PC-9 (cell line): ENCODE measurements at regions not wholly inside any gene's neighbourhood (a gene's known extent, or its start where the extent isn't known, plus 50 kb on each side); places are given as distances from the start of the nearest gene placed in this dataset.

Experiments
- BruUV-seq: library from RNA; stranded (reverse); fragments of 400-500 nt; replicated peaks from 2 replicates; lab custom pipeline; 2021; lab: Mats Ljungman, UMichigan
- CTCF ChIA-PET: fragments of 300-600 bp; sonication (Branson Sonifier 250); formaldehyde crosslinking; loops from one replicate; lab custom pipeline; 2022; ENCODE audit warnings: antibody characterized with exemption; lab: Charles Lee
- POLR2A ChIA-PET: fragments of 300-600 bp; sonication (Branson Sonifier 250); formaldehyde crosslinking; loops from one replicate; lab custom pipeline; 2022; ENCODE audit warnings: antibody characterized with exemption; ENCODE audit not compliant: unreplicated experiment; lab: Charles Lee
- DNase-seq, 2 experiments: peaks; one replicate each; pipeline versions ENCODE4 v3.0.0 to v3.0.0-alpha.2; 2015 to 2022; ENCODE audit warnings: mixed read lengths in 1 of 2
- H2AFZ ChIP-seq: fragments of 200-600 bp; sonication (generic); 2 replicates; pipeline ENCODE4 v1.8.1; 2017; ENCODE audit warnings: antibody characterized with exemption
- H3F3A ChIP-seq: fragments of 200-600 bp; sonication (generic); 2 replicates; pipeline ENCODE4 v1.8.1; 2017; ENCODE audit warnings: antibody characterized with exemption, mild to moderate bottlenecking, low read depth; ENCODE audit not compliant: insufficient read depth
- H3K27ac ChIP-seq: fragments of 200-600 bp; sonication (generic); 2 replicates; pipeline ENCODE4 v1.6.1; 2016; ENCODE audit warnings: mixed run types
- H3K27me3 ChIP-seq: fragments of 200-600 bp; sonication (generic); 2 replicates; pipeline ENCODE4 v1.6.1; 2016; ENCODE audit warnings: low read depth, mixed run types; ENCODE audit not compliant: insufficient read depth
- H3K36me3 ChIP-seq: fragments of 200-600 bp; sonication (generic); 2 replicates; pipeline ENCODE4 v1.6.1; 2016; ENCODE audit warnings: low read depth, mixed run types
- H3K4me1 ChIP-seq: fragments of 200-600 bp; sonication (generic); replicated peaks from 2 replicates; pipeline ENCODE4 v1.6.1; 2016; ENCODE audit warnings: mixed run types; ENCODE audit not compliant: insufficient read depth
- H3K4me2 ChIP-seq: fragments of 200-600 bp; sonication (generic); 2 replicates; pipeline ENCODE4 v1.6.1; 2017; ENCODE audit warnings: mixed run types
- H3K4me3 ChIP-seq: fragments of 200-600 bp; sonication (generic); 2 replicates; pipeline ENCODE4 v1.6.1; 2016; ENCODE audit warnings: mixed run types
- H3K79me2 ChIP-seq: fragments of 200-600 bp; sonication (generic); 2 replicates; pipeline ENCODE4 v1.6.1; 2017; ENCODE audit warnings: low read depth, mixed run types
- H3K9me2 ChIP-seq: fragments of 200-600 bp; sonication (generic); 2 replicates; pipeline ENCODE4 v1.8.1; 2017; ENCODE audit warnings: mild to moderate bottlenecking; ENCODE audit not compliant: insufficient read depth
- H3K9me3 ChIP-seq: fragments of 200-600 bp; sonication (generic); 2 replicates; pipeline ENCODE4 v1.8.1; 2016; ENCODE audit warnings: low read depth; ENCODE audit not compliant: insufficient read depth
- H4K20me1 ChIP-seq: fragments of 200-600 bp; sonication (generic); 2 replicates; pipeline ENCODE4 v1.8.1; 2017; ENCODE audit not compliant: insufficient read depth
- EZH2 ChIP-seq: fragments of 200-600 bp; sonication (generic); IDR thresholded peaks from 2 replicates; pipeline ENCODE4 v1.8.0; 2017; ENCODE audit warnings: antibody characterized with exemption, low read depth
- intact Hi-C: fragments of 100-400 bp; cut with micrococcal nuclease; formaldehyde crosslinking; loops from one replicate; pipeline ENCODE4 v1.10.0; 2022; ENCODE audit not compliant: unreplicated experiment
- TF ChIP-seq, protein P1 (sequence below): fragments of 200-600 bp; sonication (generic); conservative IDR thresholded peaks from 2 replicates; pipeline ENCODE4 v1.6.1; 2017; ENCODE audit warnings: mixed run types, antibody characterized with exemption, mild to moderate bottlenecking, moderate library complexity

DNA sequence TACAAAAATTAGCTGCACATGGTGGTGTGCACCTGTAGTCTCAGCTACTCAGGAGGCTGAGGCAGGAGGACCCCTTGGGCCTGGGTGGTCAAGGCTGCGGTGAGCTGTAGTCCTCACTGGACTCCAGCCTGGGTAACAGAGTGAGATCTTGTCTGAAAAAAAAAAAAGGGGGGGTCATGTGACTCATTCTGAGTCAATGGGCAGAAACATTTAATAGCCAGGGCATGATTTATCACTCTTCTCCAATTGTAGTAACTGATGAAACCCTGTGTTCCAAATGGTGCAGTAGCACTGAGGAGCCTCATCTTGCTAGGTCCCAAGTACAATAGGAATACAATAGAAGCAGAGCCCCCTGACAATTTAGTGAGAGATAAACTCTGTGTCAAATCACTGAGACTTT, 78.9 kb upstream of the CCDC68 start:
- no peaks in the 10 kb centered on the region for H3K4me1 ChIP-seq
- no peaks in the 10 kb centered on the region for H3K27me3 ChIP-seq
- H3K79me2 ChIP-seq = no peaks in the 10 kb centered on the region
- ChIA-PET POLR2A (no interaction called here), CTCF (no interaction called here)
- H4K20me1 ChIP-seq = no peaks in the 10 kb centered on the region
- DNase-seq = no peak
- no peak overlapping the region for H3K4me3 ChIP-seq
- H3K4me2 ChIP-seq = no peak overlapping the region
- no peak overlapping the region for H2AFZ ChIP-seq
- intact Hi-C loops = no loop called here
- H3K27ac ChIP-seq = no peak overlapping the region
- TF ChIP-seq EZH2 = no peak
- TF ChIP-seq, protein P1, sequence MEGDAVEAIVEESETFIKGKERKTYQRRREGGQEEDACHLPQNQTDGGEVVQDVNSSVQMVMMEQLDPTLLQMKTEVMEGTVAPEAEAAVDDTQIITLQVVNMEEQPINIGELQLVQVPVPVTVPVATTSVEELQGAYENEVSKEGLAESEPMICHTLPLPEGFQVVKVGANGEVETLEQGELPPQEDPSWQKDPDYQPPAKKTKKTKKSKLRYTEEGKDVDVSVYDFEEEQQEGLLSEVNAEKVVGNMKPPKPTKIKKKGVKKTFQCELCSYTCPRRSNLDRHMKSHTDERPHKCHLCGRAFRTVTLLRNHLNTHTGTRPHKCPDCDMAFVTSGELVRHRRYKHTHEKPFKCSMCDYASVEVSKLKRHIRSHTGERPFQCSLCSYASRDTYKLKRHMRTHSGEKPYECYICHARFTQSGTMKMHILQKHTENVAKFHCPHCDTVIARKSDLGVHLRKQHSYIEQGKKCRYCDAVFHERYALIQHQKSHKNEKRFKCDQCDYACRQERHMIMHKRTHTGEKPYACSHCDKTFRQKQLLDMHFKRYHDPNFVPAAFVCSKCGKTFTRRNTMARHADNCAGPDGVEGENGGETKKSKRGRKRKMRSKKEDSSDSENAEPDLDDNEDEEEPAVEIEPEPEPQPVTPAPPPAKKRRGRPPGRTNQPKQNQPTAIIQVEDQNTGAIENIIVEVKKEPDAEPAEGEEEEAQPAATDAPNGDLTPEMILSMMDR = no peak
- H3K9me3 ChIP-seq = no peaks in the 10 kb centered on the region
- BruUV-seq = no TSS peak
- no peaks in the 10 kb centered on the region for H3K36me3 ChIP-seq
- H3K9me2 ChIP-seq = no peaks in the 10 kb centered on the region; the same call in 1 of the 2 replicates
- no peaks in the 10 kb centered on the region for H3F3A ChIP-seq

DNA sequence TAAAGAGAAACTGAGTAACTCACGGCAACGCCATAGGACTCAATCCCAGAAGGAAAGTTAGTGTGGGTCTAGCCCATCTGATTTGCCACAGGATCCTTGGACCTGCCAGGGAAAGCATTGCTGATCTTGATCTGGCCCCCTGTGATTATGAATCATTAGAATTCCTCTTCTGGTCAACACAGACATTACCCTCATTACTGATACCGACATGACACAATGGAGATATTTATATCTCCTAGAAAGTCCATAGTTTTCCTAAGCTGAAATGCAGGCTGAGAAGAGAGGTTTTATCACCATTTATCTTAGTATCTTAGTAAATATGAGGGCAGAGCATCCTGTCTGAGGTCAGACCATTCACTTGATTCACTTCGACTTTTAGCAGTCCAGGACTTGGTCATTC, 75.5 kb upstream of the CCDC68 start:
- H3K36me3 ChIP-seq = no peaks in the 10 kb centered on the region
- no peaks in the 10 kb centered on the region for H3K27me3 ChIP-seq
- no peaks in the 10 kb centered on the region for H3K4me1 ChIP-seq
- no peaks in the 10 kb centered on the region for H3K79me2 ChIP-seq
- POLR2A ChIA-PET = interaction anchor here (0.7 kb wide), 1 partner anchor 229 kb away, joined by 3 read pairs; no protein-coding TSS in a partner anchor
- CTCF ChIA-PET = no interaction called here
- no peak for DNase-seq
- no peaks in the 10 kb centered on the region; the same call in 1 of the 2 replicates for H3K9me2 ChIP-seq
- H4K20me1 ChIP-seq = no peaks in the 10 kb centered on the region
- no peak overlapping the region for H3K4me2 ChIP-seq
- H2AFZ ChIP-seq = no peak overlapping the region
- TF ChIP-seq, protein P1 = no peak
- no peak for TF ChIP-seq EZH2
- no peak overlapping the region for H3K4me3 ChIP-seq
- no peak overlapping the region for H3K27ac ChIP-seq
- H3F3A ChIP-seq = no peaks in the 10 kb centered on the region
- no peaks in the 10 kb centered on the region for H3K9me3 ChIP-seq
- BruUV-seq = no TSS peak
- intact Hi-C loops = loop anchor here (5.0 kb wide), 2 partner anchors 68 to 257 kb away; no protein-coding TSS in a partner anchor

DNA sequence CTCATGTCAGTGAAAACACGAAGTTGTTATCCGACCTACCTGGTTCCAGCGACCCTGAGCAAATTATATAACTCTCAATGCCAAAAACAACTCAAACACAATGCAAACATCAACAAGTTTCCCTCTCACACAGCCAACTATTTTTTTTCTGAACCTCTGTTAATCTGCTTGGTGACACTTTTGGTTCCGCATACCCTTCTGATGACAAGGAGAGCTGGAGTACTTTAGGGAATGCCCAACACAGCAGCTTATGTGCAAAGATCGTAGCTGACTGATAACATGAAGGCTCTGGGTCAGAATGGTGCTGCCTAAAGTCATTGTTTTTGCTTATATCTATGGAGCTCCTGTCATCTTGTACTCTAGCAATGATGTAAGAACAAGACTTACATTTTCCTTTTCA, 72.7 kb upstream of the CCDC68 start:
- intact Hi-C loops = loop anchor here (5.0 kb wide), 2 partner anchors 70 to 255 kb away; no protein-coding TSS in a partner anchor
- H3K4me3 ChIP-seq = no peak overlapping the region
- TF ChIP-seq EZH2 = no peak
- TF ChIP-seq, protein P1 = no peak
- ChIA-PET CTCF (interaction anchor here (0.6 kb wide), 1 partner anchor 674 kb away, joined by 4 read pairs; the partner anchor contains the start of genes C18orf54 and STARD6), POLR2A (interaction anchor here (0.5 to 0.6 kb wide), 4 partner anchors 41 to 747 kb away, joined by 3 to 10 read pairs (median 4); no protein-coding TSS in a partner anchor)
- H3K27me3 ChIP-seq = no peaks in the 10 kb centered on the region
- H3K4me2 ChIP-seq = 0 out of 2 replicates have a peak overlapping the region, but pooled peaks have one; percentile 27
- no peaks in the 10 kb centered on the region for H3K9me2 ChIP-seq
- H3F3A ChIP-seq = no peaks in the 10 kb centered on the region
- no TSS peak for BruUV-seq
- H3K4me1 ChIP-seq = no peaks in the 10 kb centered on the region
- peak overlapping the region; percentile 52 for H2AFZ ChIP-seq
- H3K27ac ChIP-seq = peak overlapping the region; percentile 39
- H3K79me2 ChIP-seq = no peaks in the 10 kb centered on the region
- DNase-seq = peak; percentile 50 to 81
- H3K36me3 ChIP-seq = no peaks in the 10 kb centered on the region
- no peaks in the 10 kb centered on the region for H4K20me1 ChIP-seq
- H3K9me3 ChIP-seq = no peaks in the 10 kb centered on the region
